Renal cortex interstitium (tissue), 11 donors: ENCODE measurements at regions not wholly inside any gene's neighbourhood (a gene's known extent, or its start where the extent isn't known, plus 50 kb on each side); places are given as distances from the start of the nearest gene placed in this dataset.
A peak's percentile ranks its signal among the peaks of the same experiment; 100 is the strongest.

ENCODE experiments used
- DNase-seq, 11 donors: peaks; one replicate each; pipeline ENCODE4 v3.0.0-alpha.2; 2013; ENCODE audit warnings: low read depth in 9 of 11, low spot score in 4 of 11; ENCODE audit errors: extremely low read depth in 1 of 11

- no peak for DNase-seq
Observed at GRCh38 chr16:6247150-6247549, 1085.5 kb upstream of the RBFOX1 start.

GRCh38 chr16:6246266-6246665 is 1086.4 kb upstream of the RBFOX1 start:
- DNase-seq: no peak

- DNase-seq: no peak
Observed at GRCh38 chr16:6232056-6232455, 1100.6 kb upstream of the RBFOX1 start.

- no peak for DNase-seq
Observed at GRCh38 chr16:6231398-6231797, 1101.2 kb upstream of the RBFOX1 start.

GRCh38 chr16:6229186-6229585 is 1103.5 kb upstream of the RBFOX1 start:
- no peak for DNase-seq

- no peak for DNase-seq
Observed at GRCh38 chr16:6218855-6219254, 1113.8 kb upstream of the RBFOX1 start.

GRCh38 chr16:6216836-6217235 is 1115.8 kb upstream of the RBFOX1 start:
- DNase-seq: no peak

- DNase-seq: no peak
Observed at GRCh38 chr16:6211644-6212043, 1114.0 kb upstream of the EEF2KMT start.

- no peak for DNase-seq
Observed at GRCh38 chr16:6209355-6209930, 1111.8 kb upstream of the EEF2KMT start.

- DNase-seq: no peak
Observed at GRCh38 chr16:6207580-6207979, 1110.0 kb upstream of the EEF2KMT start.

GRCh38 chr16:6207124-6207523 is 1109.5 kb upstream of the EEF2KMT start:
- no peak for DNase-seq

GRCh38 chr16:6206080-6206479 is 1108.5 kb upstream of the EEF2KMT start:
- DNase-seq: no peak

- DNase-seq: no peak
Observed at GRCh38 chr16:6204945-6205344, 1107.3 kb upstream of the EEF2KMT start.

GRCh38 chr16:6200861-6201260 is 1103.3 kb upstream of the EEF2KMT start:
- DNase-seq: no peak

GRCh38 chr16:6200271-6200670 is 1102.7 kb upstream of the EEF2KMT start:
- no peak for DNase-seq

- no peak for DNase-seq
Observed at GRCh38 chr16:6195966-6196365, 1098.4 kb upstream of the EEF2KMT start.

- DNase-seq: peak; percentile 44 to 83 (median 64)
Observed at GRCh38 chr16:6193718-6194117, 1096.1 kb upstream of the EEF2KMT start.

GRCh38 chr16:6192984-6193383 is 1095.4 kb upstream of the EEF2KMT start:
- DNase-seq: no peak

- DNase-seq: no peak
Observed at GRCh38 chr16:6192532-6192931, 1094.9 kb upstream of the EEF2KMT start.

GRCh38 chr16:6190776-6191175 is 1093.2 kb upstream of the EEF2KMT start:
- no peak for DNase-seq

GRCh38 chr16:6189216-6189615 is 1091.6 kb upstream of the EEF2KMT start:
- DNase-seq: no peak
